Tibial nerve (tissue), 4 donors: ENCODE measurements at regions not wholly inside any gene's neighbourhood (a gene's known extent, or its start where the extent isn't known, plus 50 kb on each side); places are given as distances from the start of the nearest gene placed in this dataset.
A peak's percentile ranks its signal among the peaks of the same experiment; 100 is the strongest.

Experiments used
- DNase-seq, 2 donors: peaks; one replicate each; pipeline ENCODE4 v3.0.0-alpha.2; 2019; ENCODE audit warnings: low spot score in 2 of 2
- H3K27ac ChIP-seq, 4 donors: fragments of 200-600 bp; sonication (generic) in 3 of 4; one replicate each; pipeline ENCODE4 v1.5.1; 2017 to 2019; ENCODE audit warnings: mild to moderate bottlenecking in 1 of 4
- H3K27me3 ChIP-seq, 2 donors: fragments of 200-600 bp; sonication (generic) in 1 of 2; one replicate each; pipeline versions ENCODE4 v1.5.1 to v1.6.0; 2017 to 2019
- H3K36me3 ChIP-seq, 3 donors: fragments of 200-600 bp; sonication (generic); one replicate each; pipeline ENCODE4 v1.5.1; 2018 to 2019
- H3K4me1 ChIP-seq, 4 donors: fragments of 200-600 bp; sonication (generic) in 3 of 4; one replicate each; pipeline ENCODE4 v1.5.1; 2017 to 2019
- H3K4me3 ChIP-seq, 4 donors: fragments of 200-600 bp; sonication (generic) in 3 of 4; one replicate each; pipeline ENCODE4 v1.5.1; 2017 to 2019; ENCODE audit warnings: mild to moderate bottlenecking in 1 of 4, moderate library complexity in 1 of 4
- H3K9me3 ChIP-seq, 4 donors: fragments of 200-600 bp; sonication (generic) in 3 of 4; one replicate each; pipeline ENCODE4 v1.5.1; 2017 to 2019
- EP300 ChIP-seq, 2 donors: sonication (generic); formaldehyde crosslinking; IDR thresholded peaks; one replicate each; pipeline ENCODE4 v1.6.1; 2017; ENCODE audit warnings: antibody characterized with exemption in 2 of 2, mild to moderate bottlenecking in 1 of 2
- POLR2A ChIP-seq, 2 donors: fragments of 450-650 bp; IDR thresholded peaks; one replicate each; pipeline ENCODE4 v1.6.1; 2017; ENCODE audit warnings: antibody characterized with exemption in 2 of 2, mild to moderate bottlenecking in 2 of 2, moderate library complexity in 2 of 2
- WGBS, 2 donors: methylation state at CpG; one replicate each; pipeline ENCODE4 v1.1.5; 2018; 5-methylcytosine and 5-hydroxymethylcytosine counted together
- TF ChIP-seq, protein P1 (sequence below), 5 experiments: fragments of 200-600 bp in 3 of 5; fragments of 450-650 bp in 2 of 5; sonication (generic) in 3 of 5; IDR thresholded peaks; one replicate each; pipeline ENCODE4 v1.5.1; 2016 to 2019; ENCODE audit warnings: antibody characterized with exemption in 5 of 5, mild to moderate bottlenecking in 3 of 5, moderate library complexity in 2 of 5

DNA sequence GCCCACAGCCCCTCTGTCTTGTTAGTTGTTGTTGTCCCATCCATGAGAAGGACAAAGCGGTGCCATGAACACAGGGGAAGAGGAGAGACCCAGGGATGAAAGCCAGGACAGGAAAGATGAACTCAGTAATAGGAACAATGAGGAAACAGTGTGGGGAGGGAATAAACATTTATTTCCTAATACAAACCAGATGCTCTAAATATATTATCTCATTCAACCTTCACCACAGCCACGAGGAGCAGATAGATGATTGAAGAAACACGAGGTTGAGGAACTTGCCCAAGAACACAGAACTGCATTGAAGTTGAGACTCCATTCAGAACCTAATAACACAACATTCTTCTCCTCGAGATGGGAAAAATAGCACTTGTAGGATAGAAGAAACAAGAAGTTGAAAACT, 53.0 kb upstream of the AIG1 start:
- WGBS, 2 donors, result 35 to 39% methylated on average over 4 of the region's 4 CpGs
- Histone ChIP-seq H3K4me3 (no peak overlapping the region), H3K4me1 (no peaks in the 10 kb centered on the region), H3K36me3 (no peaks in the 10 kb centered on the region), H3K27ac (peak overlapping the region in 1 of 4 donors; percentile 15), H3K9me3 (no peaks in the 10 kb centered on the region), H3K27me3 (no peaks in the 10 kb centered on the region)
- TF ChIP-seq, protein P1, sequence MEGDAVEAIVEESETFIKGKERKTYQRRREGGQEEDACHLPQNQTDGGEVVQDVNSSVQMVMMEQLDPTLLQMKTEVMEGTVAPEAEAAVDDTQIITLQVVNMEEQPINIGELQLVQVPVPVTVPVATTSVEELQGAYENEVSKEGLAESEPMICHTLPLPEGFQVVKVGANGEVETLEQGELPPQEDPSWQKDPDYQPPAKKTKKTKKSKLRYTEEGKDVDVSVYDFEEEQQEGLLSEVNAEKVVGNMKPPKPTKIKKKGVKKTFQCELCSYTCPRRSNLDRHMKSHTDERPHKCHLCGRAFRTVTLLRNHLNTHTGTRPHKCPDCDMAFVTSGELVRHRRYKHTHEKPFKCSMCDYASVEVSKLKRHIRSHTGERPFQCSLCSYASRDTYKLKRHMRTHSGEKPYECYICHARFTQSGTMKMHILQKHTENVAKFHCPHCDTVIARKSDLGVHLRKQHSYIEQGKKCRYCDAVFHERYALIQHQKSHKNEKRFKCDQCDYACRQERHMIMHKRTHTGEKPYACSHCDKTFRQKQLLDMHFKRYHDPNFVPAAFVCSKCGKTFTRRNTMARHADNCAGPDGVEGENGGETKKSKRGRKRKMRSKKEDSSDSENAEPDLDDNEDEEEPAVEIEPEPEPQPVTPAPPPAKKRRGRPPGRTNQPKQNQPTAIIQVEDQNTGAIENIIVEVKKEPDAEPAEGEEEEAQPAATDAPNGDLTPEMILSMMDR (IDR thresholded peaks at IDR 0.05), result no peak
- peak in 1 of 2 donors; percentile 43 for TF ChIP-seq EP300 (IDR thresholded peaks at IDR 0.05)
- TF ChIP-seq POLR2A (IDR thresholded peaks at IDR 0.05), result no peak
- DNase-seq, result peak in 1 of 2 donors; percentile 23

DNA sequence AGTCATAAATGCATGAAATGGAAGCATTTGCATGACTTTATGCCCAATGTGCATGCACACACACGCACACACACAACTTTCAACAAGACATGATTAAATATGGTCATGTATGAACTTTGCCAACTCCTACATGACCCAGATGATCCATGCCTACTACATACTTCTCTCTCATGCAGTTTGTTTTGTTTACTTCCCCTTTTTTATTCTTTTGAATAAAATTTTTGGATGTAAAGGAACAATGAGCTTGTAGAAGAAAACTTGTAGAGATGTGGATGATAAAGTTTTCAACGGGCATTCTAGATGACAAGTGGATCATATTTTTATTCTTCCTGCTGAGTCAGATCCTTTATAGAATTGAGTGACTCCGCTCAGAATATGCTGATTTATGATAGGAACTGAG, 50.8 kb upstream of the AIG1 start:
- H3K36me3 ChIP-seq, result no peaks in the 10 kb centered on the region
- no peaks in the 10 kb centered on the region for H3K27me3 ChIP-seq
- no peaks in the 10 kb centered on the region for H3K4me1 ChIP-seq
- 73 to 74% methylated on average over 3 of the region's 3 CpGs for WGBS, 2 donors
- no peak overlapping the region for H3K4me3 ChIP-seq
- no peaks in the 10 kb centered on the region for H3K9me3 ChIP-seq
- no peak for DNase-seq
- H3K27ac ChIP-seq, result no peak overlapping the region
- TF ChIP-seq POLR2A (IDR thresholded peaks at IDR 0.05), result no peak
- TF ChIP-seq EP300 (IDR thresholded peaks at IDR 0.05), result no peak
- TF ChIP-seq, protein P1 (IDR thresholded peaks at IDR 0.05), result no peak
